Endodermal cell (in vitro differentiated cells): ENCODE measurements at regions not wholly inside any gene's neighbourhood (a gene's known extent, or its start where the extent isn't known, plus 50 kb on each side); places are given as distances from the start of the nearest gene placed in this dataset.
A peak's percentile ranks its signal among the peaks of the same experiment; 100 is the strongest.

Experiments
- DNase-seq: peaks from one replicate; pipeline ENCODE4 v3.0.0-alpha.2; 2017
- H3K27ac ChIP-seq: 2 replicates; pipeline ENCODE4 v1.5.1; 2013; ENCODE audit warnings: mild to moderate bottlenecking, low read depth, low read length, moderate library complexity
- H3K27me3 ChIP-seq: 2 replicates; pipeline ENCODE4 v1.6.1; 2013; ENCODE audit warnings: mild to moderate bottlenecking, low read length, moderate library complexity; ENCODE audit not compliant: insufficient read depth, control insufficient read depth, poor library complexity, severe bottlenecking
- H3K36me3 ChIP-seq: 2 replicates; pipeline ENCODE4 v1.7.0; 2013; ENCODE audit warnings: mild to moderate bottlenecking, low read length, moderate library complexity; ENCODE audit not compliant: control insufficient read depth, insufficient read depth
- H3K4me1 ChIP-seq: one replicate; pipeline ENCODE4 v1.7.0; 2013; ENCODE audit warnings: low read length; ENCODE audit not compliant: control insufficient read depth, insufficient read depth
- H3K4me3 ChIP-seq: 2 replicates; pipeline ENCODE4 v1.5.1; 2013; ENCODE audit warnings: mild to moderate bottlenecking, low read length, moderate library complexity
- H3K9ac ChIP-seq: 2 replicates; pipeline ENCODE4 v1.6.1; 2013; ENCODE audit warnings: mild to moderate bottlenecking, low read length, moderate library complexity; ENCODE audit not compliant: poor library complexity, severe bottlenecking; ENCODE audit errors: extremely low read depth
- H3K9me3 ChIP-seq: 2 replicates; pipeline ENCODE4 v1.6.1; 2013; ENCODE audit warnings: mild to moderate bottlenecking, low read length, moderate library complexity; ENCODE audit not compliant: control insufficient read depth
- H3K27ac Mint-ChIP-seq: 2 replicates; pipeline ENCODE4 v1.8.0; 2020; ENCODE audit warnings: mixed read lengths
- H3K27me3 Mint-ChIP-seq: 2 replicates; pipeline ENCODE4 v1.8.0; 2021; ENCODE audit warnings: mild to moderate bottlenecking, mixed read lengths; ENCODE audit not compliant: insufficient read depth
- H3K36me3 Mint-ChIP-seq: 2 replicates; pipeline ENCODE4 v1.8.0; 2020; ENCODE audit warnings: low read depth, mixed read lengths
- H3K4me1 Mint-ChIP-seq: 2 replicates; pipeline ENCODE4 v1.8.0; 2020; ENCODE audit warnings: mixed read lengths
- H3K4me3 Mint-ChIP-seq: 2 replicates; pipeline ENCODE4 v1.8.0; 2020; ENCODE audit warnings: mild to moderate bottlenecking, moderate library complexity, mixed read lengths
- H3K9me3 Mint-ChIP-seq: 2 replicates; pipeline ENCODE4 v1.8.0; 2020; ENCODE audit warnings: mild to moderate bottlenecking, mixed read lengths
- CTCF ChIP-seq: fragments of 200-600 bp; sonication (generic); conservative IDR thresholded peaks from 2 replicates; pipeline ENCODE4 v1.5.0; 2021; ENCODE audit warnings: antibody characterized with exemption, mild to moderate bottlenecking
- WGBS, 2 experiments: methylation state at CpG; one replicate each; pipeline versions ENCODE4 v1.1.5 to v1.1.7; 2013; ENCODE audit warnings: missing lambda C conversion rate in 2 of 2, mixed read lengths in 1 of 2; ENCODE audit not compliant: insufficient coverage in 1 of 2, insufficient read length in 1 of 2; 5-methylcytosine and 5-hydroxymethylcytosine counted together

GRCh38 chr6:44533421-44533820, 145.9 kb downstream of the CDC5L start:
- DNase-seq, result peak; percentile 37
- Mint-ChIP-seq H3K27me3 (no peaks in the 10 kb centered on the region), H3K9me3 (no peaks in the 10 kb centered on the region), H3K27ac (no peak overlapping the region), H3K4me3 (no peak overlapping the region), H3K36me3 (no peaks in the 10 kb centered on the region), H3K4me1 (peaks cover 13% of the 10 kb centered on the region)
- H3K9ac ChIP-seq, result no peak overlapping the region
- no peaks in the 10 kb centered on the region for H3K27me3 ChIP-seq
- no peak overlapping the region for H3K4me3 ChIP-seq
- no peak for TF ChIP-seq CTCF
- H3K9me3 ChIP-seq, result no peaks in the 10 kb centered on the region
- H3K36me3 ChIP-seq, result no peaks in the 10 kb centered on the region
- no peak overlapping the region for H3K27ac ChIP-seq
- WGBS, 2 experiments, result 91% methylated on average over 2 of the region's 2 CpGs
- peaks cover 5% of the 10 kb centered on the region for H3K4me1 ChIP-seq

- Histone ChIP-seq H3K9me3 (no peaks in the 10 kb centered on the region), H3K27me3 (no peaks in the 10 kb centered on the region), H3K4me1 (no peaks in the 10 kb centered on the region), H3K36me3 (no peaks in the 10 kb centered on the region), H3K27ac (no peak overlapping the region), H3K9ac (no peak overlapping the region), H3K4me3 (no peak overlapping the region)
- no peak overlapping the region for H3K27ac Mint-ChIP-seq
- no peak for TF ChIP-seq CTCF
- WGBS, 2 experiments, result 92 to 93% methylated on average over 3 to 5 of the region's 5 CpGs
- peak; percentile 56 for DNase-seq
- H3K4me1 Mint-ChIP-seq, result peaks cover 7% of the 10 kb centered on the region
- no peaks in the 10 kb centered on the region for H3K9me3 Mint-ChIP-seq
- no peaks in the 10 kb centered on the region for H3K36me3 Mint-ChIP-seq
- no peak overlapping the region for H3K4me3 Mint-ChIP-seq
- H3K27me3 Mint-ChIP-seq, result no peaks in the 10 kb centered on the region
Observed at GRCh38 chr6:44534291-44534690, 146.8 kb downstream of the CDC5L start.

GRCh38 chr6:44535446-44535845, 147.9 kb downstream of the CDC5L start:
- Histone ChIP-seq H3K9me3 (peaks cover 3% of the 10 kb centered on the region), H3K4me3 (no peak overlapping the region), H3K27me3 (no peaks in the 10 kb centered on the region), H3K9ac (no peak overlapping the region), H3K27ac (no peak overlapping the region), H3K4me1 (no peaks in the 10 kb centered on the region), H3K36me3 (no peaks in the 10 kb centered on the region)
- peak; percentile 35 for DNase-seq
- Mint-ChIP-seq H3K27ac (no peak overlapping the region), H3K4me1 (peaks cover 7% of the 10 kb centered on the region), H3K36me3 (no peaks in the 10 kb centered on the region), H3K27me3 (no peaks in the 10 kb centered on the region), H3K4me3 (no peak overlapping the region), H3K9me3 (no peaks in the 10 kb centered on the region)
- WGBS, 2 experiments, result 82 to 97% methylated on average over 3 to 6 of the region's 6 CpGs
- TF ChIP-seq CTCF, result no peak
